ENCODE measurements at regions not wholly inside any gene's neighbourhood (a gene's known extent, or its start where the extent isn't known, plus 50 kb on each side); places are given as distances from the start of the nearest gene placed in this dataset.
"Not testable (repeated sequence)": the region's sequence is repeated elsewhere in the genome, so short reads cannot be mapped to it uniquely, and the experiment has no call there.

DNA sequence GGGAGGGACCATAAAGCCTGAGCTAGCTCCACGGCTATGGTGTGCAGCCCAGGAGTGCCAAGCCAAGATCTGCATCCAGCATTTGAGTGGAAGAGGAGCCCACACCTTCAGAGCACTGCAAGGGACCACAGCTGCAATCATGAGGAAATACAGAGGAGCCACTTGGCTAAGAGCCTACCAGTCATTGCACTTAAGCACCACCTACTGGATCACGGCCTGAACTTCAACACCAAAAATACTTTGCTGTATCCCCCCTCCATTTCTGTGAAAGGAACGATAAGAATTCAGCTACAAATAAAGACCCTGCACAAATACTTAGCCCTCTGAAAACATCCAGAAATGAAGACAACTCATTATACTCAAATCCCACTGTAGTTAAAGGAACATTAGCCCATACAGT, 545.3 kb downstream of the TSN start:
- DNase-seq (ENCODE audit: low read depth), result no peak

DNA sequence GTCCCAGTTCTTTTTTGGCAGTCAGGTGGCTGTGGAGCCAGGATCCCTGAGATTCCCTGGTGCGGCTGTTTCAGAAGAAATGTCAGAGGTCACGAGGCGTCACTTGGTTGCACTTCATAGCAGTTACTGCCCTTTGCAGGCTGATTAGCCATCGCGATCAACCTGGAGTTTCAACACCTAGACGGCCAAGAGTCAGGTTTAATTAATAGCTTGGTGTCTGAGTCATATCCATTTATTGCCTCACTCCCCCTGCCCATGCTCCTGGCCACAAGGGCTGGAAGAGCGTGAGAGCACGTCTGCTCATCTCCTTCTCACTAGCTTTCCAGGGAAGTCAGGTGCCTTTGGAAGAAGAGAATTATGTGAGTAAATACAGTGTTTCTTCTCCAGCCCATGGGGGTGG, 552.3 kb downstream of the TSN start:
- no peak for DNase-seq (ENCODE audit: low read depth)

DNA sequence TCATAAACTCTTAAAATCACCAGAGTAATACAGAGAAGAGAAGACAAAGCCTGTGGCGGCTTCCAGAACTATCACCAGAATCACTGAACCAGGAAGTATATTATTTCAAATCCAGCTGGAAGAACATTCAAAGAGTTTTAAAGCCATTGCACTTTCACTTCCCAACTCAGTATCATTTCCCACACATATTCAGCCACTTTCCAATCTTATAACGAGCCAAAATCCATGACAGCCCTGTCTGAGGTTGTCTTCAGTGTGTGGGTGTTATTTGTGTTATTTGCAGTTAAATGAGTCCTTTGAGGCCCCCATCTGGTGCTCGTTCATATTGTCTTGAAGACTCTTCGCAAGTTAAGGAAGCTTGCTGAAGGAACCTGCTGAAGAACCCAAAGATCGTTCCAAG, 559.9 kb downstream of the TSN start:
- DNase-seq (ENCODE audit: low read depth), result no peak

DNA sequence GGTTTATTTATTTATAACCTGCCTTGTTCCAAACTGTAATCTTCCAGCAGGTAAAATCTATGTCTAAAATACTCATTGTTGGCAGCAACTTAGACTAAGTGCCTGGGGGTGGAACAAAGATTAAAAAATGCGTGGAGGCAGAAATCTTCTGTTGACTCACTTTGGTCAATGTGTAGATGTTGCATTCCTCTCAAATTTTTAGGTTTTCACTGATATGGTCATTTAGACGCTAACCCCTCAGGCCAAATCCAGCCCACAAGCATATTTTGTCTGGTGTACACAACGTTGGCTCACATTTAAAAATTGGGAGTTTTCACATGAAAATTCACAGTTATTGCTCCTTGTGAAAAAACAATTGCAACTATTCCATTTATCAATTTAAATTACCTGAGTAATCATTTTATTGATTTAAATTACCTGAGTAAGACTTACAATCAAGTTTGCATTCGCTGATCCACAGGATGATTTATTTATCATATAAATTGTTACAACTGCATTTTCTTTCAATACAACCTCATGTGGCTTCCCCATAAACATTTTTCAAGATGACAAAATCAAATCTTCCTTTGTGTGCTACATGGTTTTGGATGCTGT, 564.2 kb downstream of the TSN start:
- DNase-seq (ENCODE audit: low read depth), result no peak

DNA sequence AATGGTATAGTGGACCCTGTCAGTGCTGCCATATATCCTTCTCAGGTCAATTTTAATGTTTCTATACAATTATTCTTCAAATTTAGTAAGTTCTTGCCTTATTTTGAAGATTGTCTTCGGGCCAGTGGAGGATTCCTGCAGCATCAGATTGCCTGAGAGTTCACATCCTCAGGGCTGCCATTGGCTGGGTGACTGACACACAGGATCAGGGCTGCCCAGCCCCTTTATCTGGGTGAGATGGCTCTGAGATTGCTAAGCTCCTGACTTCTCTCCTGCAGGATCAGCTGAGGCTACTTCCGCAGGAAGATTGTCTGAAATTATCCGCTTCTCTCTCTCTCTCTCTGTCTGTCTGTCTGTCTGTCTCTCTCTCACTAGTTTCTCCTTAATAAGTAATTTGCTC, 567.4 kb downstream of the TSN start:
- DNase-seq (ENCODE audit: low read depth), result no peak

DNA sequence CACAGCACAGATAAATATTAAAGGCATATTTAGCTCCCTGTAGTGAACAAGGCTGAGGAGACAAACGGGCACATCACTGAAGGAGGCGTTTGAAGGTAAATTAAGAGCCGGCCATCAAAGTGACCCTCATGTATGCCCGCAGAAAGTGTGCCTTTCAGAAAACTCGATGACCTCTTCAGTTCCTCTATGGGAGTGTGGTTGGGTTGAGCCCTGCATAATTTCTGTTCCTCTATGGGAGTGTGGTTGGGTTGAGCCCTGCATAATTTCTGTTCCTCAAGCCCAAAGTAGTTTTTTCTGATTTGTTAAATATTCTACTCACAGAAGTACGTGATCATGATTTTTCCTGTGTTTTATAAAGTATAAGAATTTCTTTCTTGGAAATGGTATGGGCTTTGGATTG, 568.5 kb downstream of the TSN start:
- no peak for DNase-seq (ENCODE audit: low read depth)

DNA sequence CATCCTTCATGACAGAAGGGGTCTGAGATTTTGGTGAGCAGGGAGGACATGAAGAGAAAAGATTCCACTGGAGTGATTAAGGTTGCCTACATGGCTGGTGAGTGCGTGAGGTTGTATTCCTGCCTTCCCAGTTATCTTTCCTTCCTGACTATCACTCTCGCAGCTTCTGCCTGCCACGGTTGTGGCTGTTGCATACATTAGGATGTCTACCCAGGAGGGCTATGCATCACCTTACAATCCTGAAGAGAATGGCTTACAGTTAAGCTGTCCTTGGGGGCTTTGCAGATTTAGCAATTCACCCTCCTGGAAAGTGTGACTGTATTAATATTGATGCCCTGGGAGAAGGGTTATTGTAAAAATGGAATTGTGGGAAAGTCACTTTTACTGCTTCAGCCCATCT, 571.0 kb downstream of the TSN start:
- no peak for DNase-seq (ENCODE audit: low read depth)

DNA sequence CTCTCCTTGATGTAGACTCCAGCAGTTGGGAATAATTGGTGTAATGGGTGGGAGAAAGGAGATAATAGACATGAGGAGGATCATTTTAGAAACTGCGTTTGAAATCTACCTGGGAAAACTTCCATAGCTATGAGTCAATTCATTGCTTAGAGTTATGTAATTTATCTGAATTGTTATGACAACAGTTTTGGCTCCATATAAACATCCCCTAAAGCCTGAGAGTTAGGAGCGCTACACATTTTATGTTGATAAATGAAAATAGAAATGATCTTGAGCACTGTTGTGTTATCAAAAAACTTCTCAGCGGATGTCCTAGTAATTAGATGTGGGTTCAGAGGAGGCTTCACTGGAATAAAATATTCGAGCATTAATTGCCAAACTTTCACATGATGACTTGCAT, 573.4 kb downstream of the TSN start:
- DNase-seq (ENCODE audit: low read depth), result no peak

DNA sequence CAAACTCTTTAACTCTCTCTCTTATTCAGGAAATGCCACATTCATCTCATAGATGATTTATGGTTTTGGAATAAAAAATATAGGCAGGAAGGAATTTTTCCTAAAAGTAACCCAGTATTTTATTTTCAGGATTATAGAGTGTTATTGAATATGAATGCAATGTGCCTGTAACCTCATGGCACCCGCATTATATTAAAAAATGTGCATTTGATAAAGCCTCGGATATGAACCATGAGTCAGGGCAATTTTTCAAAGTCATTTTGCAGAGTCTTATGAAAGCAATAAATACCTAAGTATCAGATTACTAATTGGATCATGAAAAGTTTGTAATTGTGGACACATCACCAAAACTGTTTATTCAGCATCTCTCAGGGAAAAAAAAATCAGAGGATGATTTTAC, 573.8 kb downstream of the TSN start:
- DNase-seq (ENCODE audit: low read depth), result no peak

DNA sequence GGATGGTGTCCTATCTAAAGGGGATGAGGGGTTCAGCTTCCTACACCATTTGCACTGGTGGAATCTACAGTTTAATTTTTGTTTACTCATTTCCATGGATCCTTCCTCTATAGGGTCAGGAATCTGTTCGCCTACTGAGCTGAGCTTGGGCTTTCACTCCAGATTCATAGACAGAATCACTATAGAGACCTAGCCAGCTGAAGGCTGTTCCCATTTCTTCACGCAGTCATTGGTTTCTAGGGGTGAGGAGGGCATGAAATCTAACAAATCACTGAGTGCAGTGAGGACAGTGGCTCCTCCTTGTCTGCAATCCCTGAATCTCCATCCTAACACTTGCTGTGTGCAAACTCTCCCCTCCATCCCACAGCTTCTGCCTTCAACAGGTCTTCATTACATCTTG, 578.5 kb downstream of the TSN start:
- no peak for DNase-seq (ENCODE audit: low read depth)

DNA sequence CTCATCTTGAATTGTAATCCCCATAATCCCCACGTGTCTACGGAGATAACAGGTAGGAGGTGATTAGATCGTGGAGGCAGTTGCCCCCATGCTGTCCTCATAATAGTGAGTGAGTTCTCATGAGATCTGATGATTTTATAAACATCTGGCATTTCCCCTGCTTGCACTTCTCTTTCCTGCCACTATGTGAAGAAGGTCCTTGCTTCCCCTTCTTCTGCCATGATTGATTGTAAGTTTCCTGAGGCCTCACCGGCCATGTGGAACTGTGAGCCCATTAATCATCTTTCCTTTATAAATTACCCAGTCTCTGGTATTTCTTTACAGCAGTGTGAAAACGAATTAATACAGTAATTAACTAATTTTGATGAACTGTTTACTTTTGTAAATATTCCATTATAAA, 582.5 kb downstream of the TSN start:
- DNase-seq (ENCODE audit: low read depth), result no peak

DNA sequence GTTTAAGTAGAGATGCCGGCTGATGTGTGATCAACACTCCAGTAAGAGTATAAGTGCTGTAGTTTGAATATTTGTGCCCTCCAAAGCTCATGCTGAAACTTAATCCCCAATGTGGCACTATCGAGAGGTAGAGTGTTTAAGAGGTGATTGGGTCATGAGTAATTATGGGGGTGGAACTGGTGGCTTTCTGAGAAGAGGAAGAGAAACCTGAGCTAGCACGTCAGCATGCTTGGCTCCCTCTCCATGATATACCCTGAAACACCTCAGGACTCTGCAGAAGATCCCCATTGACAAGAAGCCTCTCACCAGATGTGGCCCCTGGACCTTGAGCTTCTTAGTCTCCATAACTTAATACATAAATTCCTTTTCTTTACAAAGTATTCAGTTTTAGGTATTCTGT, 584.8 kb downstream of the TSN start:
- DNase-seq (ENCODE audit: low read depth), result no peak

DNA sequence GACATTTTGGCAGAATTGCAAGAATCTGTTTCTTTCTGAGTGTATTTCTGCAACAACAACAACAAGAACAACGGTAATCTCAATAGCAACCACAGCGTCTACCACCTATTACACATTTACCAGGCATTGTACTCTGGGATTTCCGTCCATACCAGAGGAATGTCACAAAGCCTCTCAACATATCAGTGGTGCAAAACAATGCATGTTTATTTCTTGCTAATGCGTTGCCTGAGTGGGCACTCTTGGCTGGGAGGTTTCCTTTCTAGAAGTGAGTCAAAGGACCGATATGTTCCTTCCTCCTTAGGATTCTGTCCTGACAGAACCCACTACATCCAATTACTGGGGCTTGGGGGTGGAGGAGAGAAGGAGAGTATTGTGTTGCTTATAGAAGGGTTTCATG, 585.6 kb downstream of the TSN start:
- no peak for DNase-seq (ENCODE audit: low read depth)

DNA sequence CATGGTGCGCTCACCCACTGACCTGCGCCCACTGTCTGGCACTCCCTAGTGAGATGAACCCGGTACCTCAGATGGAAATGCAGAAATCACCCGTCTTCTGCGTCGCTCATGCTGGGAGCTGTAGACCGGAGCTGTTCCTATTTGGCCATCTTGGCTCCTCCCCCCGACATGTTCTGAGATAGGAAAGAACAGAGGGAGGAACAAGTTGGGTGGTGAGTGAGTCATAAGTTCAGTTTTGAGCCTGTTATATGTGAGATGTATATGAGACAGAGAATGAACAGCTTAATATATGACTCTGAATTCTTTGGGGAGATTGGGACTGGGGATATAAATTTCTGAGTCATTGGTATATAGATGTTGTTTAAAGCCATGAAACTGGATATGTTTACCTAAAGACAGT, 596.7 kb downstream of the TSN start:
- not testable (repeated sequence) for DNase-seq (ENCODE audit: low read depth)

DNA sequence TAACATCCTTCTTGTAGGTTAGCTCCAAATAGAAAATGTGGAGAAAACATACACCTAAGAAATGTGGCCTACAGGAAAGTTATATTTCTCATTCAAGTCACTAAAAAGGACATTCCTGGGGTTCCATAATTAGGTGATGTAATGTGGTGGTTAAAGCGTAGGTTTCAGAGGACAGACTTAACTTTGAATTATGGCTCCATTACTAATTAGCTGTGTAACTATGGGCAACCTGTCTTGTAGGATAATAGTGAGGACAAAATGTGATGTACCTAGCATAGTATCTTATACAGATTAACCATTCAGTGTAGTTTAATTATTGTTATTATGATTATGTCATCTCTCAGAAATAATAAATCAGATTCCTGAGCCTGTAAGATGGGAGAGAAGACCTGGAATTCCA, 602.5 kb downstream of the TSN start:
- no peak for DNase-seq (ENCODE audit: low read depth)

DNA sequence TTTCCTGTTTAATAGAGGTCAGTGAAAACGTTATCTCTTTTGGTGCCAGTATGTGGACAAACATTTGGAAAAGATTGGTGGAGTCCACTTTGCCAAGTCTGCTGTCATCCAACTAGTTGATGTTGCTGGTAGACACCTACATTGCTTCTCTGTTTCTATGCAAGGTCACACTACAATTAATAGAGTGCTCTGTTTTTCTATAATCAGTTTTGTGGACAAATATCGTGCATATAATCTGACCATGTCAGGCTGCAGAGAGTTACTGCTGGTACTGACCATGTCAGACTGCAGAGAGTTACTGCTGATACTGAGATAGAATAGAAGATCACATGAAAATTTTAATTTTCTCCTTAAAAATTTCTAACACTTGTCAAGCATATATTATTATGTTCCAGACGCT, 603.3 kb downstream of the TSN start:
- DNase-seq (ENCODE audit: low read depth), result no peak

DNA sequence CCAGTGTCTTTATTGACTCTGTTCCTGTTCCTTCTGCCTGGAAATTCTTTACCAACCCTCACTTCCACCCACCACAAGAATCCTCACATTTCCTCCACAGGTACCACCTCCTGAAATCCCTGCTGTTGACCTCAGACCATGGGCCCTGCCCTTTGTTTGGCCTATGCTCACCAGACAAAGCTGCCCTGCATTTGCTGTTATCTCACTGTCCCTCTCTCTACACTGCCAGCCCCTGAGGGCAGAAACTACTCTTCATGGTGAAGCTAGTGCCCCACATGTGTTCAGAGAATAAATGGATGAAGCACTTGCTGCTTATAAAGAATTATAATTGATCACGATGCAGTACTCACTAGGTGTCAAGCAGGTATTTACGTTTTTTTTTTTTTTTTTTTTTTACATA, 608.4 kb downstream of the TSN start:
- no peak for DNase-seq (ENCODE audit: low read depth)

DNA sequence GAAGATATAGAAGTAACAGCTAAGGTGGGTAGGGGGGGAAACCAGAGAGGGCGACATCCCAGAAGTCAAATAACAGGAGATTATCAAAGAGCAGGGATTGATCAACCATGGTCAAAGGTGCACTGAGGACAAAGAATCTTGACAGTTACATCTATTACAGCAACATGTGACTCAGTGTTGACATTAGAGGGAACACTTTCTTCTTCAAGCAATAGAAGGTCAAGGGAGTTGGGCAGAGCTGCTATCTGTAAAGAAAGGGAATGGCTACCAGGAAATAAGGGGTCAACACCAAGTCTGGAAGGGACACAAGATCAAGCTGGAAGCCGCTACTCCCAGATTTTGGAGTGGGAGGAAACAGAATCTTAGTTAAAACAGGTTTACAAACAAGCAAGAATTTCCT, 611.0 kb downstream of the TSN start:
- DNase-seq (ENCODE audit: low read depth), result no peak

DNA sequence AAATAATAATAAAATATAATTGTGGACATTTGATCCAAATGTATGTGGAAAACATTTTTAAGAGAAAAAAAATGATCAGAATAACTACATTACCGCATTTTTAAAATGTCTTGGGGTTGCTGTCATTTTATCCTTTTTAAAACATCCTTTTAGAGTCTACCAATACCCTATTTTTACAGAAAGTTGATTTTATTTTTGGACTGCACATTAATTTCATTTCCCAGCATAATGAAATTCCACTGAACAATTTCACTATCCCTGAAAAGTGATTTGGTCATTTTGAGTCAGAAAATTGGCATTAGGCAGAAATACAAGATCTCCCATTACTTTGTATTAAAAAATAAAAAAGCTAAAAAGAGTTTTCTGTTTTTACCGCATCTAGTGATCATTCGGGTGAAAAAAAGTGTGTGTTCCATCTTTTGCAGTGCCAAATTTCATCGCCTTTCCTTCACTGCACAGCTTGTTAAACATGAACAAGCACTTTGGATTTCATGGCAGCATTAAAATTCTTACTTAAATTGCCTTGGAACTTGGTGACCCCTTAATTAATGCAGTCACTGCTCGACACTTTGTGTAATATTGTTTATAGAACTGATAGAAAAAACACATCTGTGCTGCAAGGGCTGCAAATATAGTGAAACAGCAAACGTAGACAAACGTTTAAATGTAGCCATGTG, 611.7 kb downstream of the TSN start:
- DNase-seq (ENCODE audit: low read depth), result no peak

DNA sequence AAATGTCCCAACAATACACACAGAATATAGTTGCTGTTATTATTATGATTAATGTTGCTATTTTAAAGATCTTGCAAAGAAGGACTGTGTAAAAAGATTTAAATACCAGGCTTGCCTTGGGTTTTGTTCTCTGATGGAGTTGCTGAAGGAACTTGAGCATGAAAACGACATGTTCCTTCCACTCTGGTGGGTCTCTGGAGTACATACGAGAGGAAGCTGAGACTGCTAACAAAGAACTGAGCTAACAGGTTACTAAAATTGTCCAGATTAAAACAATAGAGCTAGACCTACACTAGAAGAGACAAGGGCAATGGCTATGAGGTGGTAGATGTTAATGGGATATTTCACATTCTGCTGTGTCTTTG, 612.2 kb downstream of the TSN start:
- DNase-seq (ENCODE audit: low read depth), result no peak

DNA sequence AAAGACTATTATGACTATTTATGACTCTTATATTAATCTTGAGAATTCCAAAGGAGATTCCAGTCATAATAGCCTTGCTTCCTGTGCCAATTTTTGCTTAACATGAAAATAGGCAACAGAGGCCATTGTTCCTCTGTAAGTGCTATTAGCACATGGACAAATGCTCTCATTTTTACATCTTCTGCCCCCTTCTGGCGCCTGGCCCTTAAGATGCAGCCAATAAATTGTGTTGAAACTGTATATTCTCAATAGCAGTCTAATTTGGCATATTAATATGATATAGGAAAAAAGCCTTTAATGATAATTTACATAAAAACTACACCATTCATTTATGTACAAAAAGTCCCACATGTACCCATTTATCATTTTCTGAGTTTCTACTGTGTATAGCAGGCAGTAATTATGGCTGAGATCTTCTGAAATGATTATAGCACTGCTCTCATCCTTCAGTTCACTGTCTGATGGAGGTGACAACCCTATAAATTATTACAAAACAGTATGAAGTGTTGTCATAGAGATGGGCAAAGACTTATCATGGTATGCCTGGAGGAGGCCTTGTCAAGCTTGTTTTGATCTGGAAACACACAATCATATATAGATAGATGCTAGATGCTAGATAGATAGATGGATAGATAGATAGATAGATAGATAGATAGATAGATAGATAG, 613.3 kb downstream of the TSN start:
- no peak for DNase-seq (ENCODE audit: low read depth)

DNA sequence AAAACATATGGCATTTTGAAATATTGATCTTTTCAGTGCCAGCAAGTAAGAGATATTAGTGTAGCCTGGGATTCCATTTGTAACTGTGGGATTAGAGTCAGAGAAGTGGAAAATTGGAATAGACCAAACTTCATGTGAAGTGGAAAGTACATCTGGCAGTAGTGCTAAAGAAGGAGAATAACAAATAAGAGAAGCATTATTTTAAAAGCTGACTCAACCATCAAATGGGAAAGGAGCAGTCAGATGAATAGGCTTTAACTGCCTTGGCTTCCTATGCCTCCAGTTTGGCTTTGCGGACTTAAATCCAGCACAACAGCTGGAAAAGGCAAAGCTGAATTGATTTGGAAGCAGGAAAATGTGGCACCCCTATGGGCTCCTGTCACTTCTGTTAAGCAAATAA, 623.1 kb downstream of the TSN start:
- DNase-seq (ENCODE audit: low read depth), result no peak

DNA sequence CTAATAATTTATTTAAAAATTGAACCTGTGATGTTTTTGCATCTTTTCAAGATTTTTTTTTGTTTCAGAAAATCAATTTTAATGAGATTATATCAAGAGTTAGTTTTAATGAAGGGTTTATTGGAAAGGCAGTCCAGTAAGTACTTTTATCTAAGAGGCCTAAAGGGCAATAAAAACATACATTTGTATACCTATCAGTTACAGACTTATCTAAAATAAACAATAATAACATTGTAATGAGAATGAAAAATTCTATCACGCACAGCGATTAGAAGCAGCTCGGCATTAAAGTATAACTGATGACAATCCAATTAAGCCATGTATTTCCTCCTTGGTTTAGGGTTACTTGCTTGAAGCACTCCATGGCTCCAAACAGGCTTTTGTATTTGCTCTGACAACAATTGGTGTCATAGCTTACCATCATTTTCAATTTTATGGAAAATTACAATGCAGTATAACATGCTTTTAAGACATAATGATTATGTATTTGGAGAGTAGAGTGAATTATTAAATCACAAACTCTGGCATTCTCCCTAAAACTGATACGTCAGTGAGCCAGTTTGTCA, 629.4 kb downstream of the TSN start:
- no peak for DNase-seq (ENCODE audit: low read depth)

Measured in myocyte (in vitro differentiated cells).